Astrocyte of the cerebellum (primary cell): ENCODE measurements at regions not wholly inside any gene's neighbourhood (a gene's known extent, or its start where the extent isn't known, plus 50 kb on each side); places are given as distances from the start of the nearest gene placed in this dataset.

ENCODE experiments used
- DNase-seq: peaks from one replicate; pipeline ENCODE4 v3.0.0-alpha.2; 2011; ENCODE audit warnings: low read depth
- H3K4me3 ChIP-seq: 2 replicates; pipeline ENCODE4 v1.5.1; 2011; ENCODE audit warnings: mild to moderate bottlenecking, low read depth, low read length, moderate library complexity
- CTCF ChIP-seq: IDR thresholded peaks from 2 replicates; pipeline ENCODE4 v1.5.1; 2012; ENCODE audit warnings: low read length, low read depth, moderate library complexity, mild to moderate bottlenecking; ENCODE audit errors: missing control alignments
- in situ Hi-C: cut with HindIII; loops from 2 replicates; pipeline ENCODE4 v1.10.0; 2017; ENCODE audit warnings: low sequenced_read_pairs

- no peak for TF ChIP-seq CTCF
- H3K4me3 ChIP-seq: no peak overlapping the region
- DNase-seq: no peak
- in situ Hi-C loops: no loop called here
Measured at GRCh38 chr1:168913711-168914463, 184.9 kb upstream of the DPT start.

- H3K4me3 ChIP-seq: no peak overlapping the region
- no peak for TF ChIP-seq CTCF
- in situ Hi-C loops: no loop called here
- DNase-seq: no peak
Measured at GRCh38 chr1:168917309-168917708, 188.3 kb upstream of the DPT start.

- TF ChIP-seq CTCF: no peak
Measured at GRCh38 chr1:168917796-168918195, 188.7 kb upstream of the ATP1B1 start.

GRCh38 chr1:168918860-168919741 lies 187.4 kb upstream of the ATP1B1 start:
- TF ChIP-seq CTCF: no peak
- in situ Hi-C loops: no loop called here
- no peak overlapping the region for H3K4me3 ChIP-seq
- DNase-seq: no peak

More at GRCh38 chr1:168917796-168918195, 188.7 kb upstream of the ATP1B1 start:
- no peak for DNase-seq
- in situ Hi-C loops: no loop called here
- H3K4me3 ChIP-seq: no peak overlapping the region

GRCh38 chr1:168920456-168921094 lies 185.9 kb upstream of the ATP1B1 start:
- H3K4me3 ChIP-seq: no peak overlapping the region
- TF ChIP-seq CTCF: no peak
- in situ Hi-C loops: no loop called here
- no peak for DNase-seq

- no peak for TF ChIP-seq CTCF
- in situ Hi-C loops: no loop called here
- DNase-seq: no peak
- H3K4me3 ChIP-seq: no peak overlapping the region
Measured at GRCh38 chr1:168921629-168922028, 184.9 kb upstream of the ATP1B1 start.
